IMR-90 (cell line): ENCODE measurements at regions not wholly inside any gene's neighbourhood (a gene's known extent, or its start where the extent isn't known, plus 50 kb on each side); places are given as distances from the start of the nearest gene placed in this dataset.

Experiments
- ATAC-seq: fragments of 200-7000 bp; cut with Tn5 transposase; 2 replicates; pipeline ENCODE4 v1.9.1; 2020; ENCODE audit warnings: low read depth, mild to moderate bottlenecking, moderate library complexity
- BruUV-seq: library from RNA; stranded (reverse); fragments of 400-500 nt; replicated peaks from 2 replicates; lab custom pipeline; 2021; lab: Mats Ljungman, UMichigan
- CTCF ChIA-PET: fragments of 300-600 bp; formaldehyde crosslinking; extraction: SDS; loops from one replicate; lab custom pipeline; 2021; ENCODE audit warnings: antibody characterized with exemption; lab: Yijun Ruan, JAX
- POLR2A ChIA-PET: fragments of 300-600 bp; sonication (Branson Sonifier 250); formaldehyde crosslinking; loops from one replicate; lab custom pipeline; 2022; ENCODE audit warnings: antibody characterized with exemption; ENCODE audit not compliant: unreplicated experiment; lab: Charles Lee
- DNase-seq: peaks from one replicate; pipeline ENCODE4 v3.0.0; 2013
- H2AFZ ChIP-seq: replicated peaks from 2 replicates; pipeline ENCODE3; 2013; ENCODE audit warnings: low read length, mild to moderate bottlenecking; ENCODE audit not compliant: poor library complexity
- H2AK5ac ChIP-seq: 2 replicates; pipeline ENCODE4 v1.6.1; 2013; ENCODE audit warnings: low read depth, low read length, inconsistent platforms
- H2AK9ac ChIP-seq: replicated peaks from 2 replicates; pipeline ENCODE3; 2013; ENCODE audit warnings: mild to moderate bottlenecking, low read depth, low read length, moderate library complexity; ENCODE audit not compliant: poor library complexity
- H2BK120ac ChIP-seq: 2 replicates; pipeline ENCODE4 v1.6.1; 2013; ENCODE audit warnings: low read depth, low read length, inconsistent platforms
- H2BK15ac ChIP-seq: 3 replicates; pipeline ENCODE4 v1.6.1; 2013; ENCODE audit warnings: low read depth, low read length, inconsistent platforms
- H2BK20ac ChIP-seq: 2 replicates; pipeline ENCODE4 v1.6.1; 2013; ENCODE audit warnings: low read depth, mild to moderate bottlenecking, inconsistent platforms, low read length, moderate library complexity
- H2BK5ac ChIP-seq: 2 replicates; pipeline ENCODE4 v1.6.1; 2013; ENCODE audit warnings: mild to moderate bottlenecking, low read depth, low read length, inconsistent platforms; ENCODE audit not compliant: poor library complexity, severe bottlenecking
- H3K14ac ChIP-seq: replicated peaks from 2 replicates; pipeline ENCODE4 v1.6.1; 2013; ENCODE audit warnings: low read depth, low read length, inconsistent platforms
- H3K18ac ChIP-seq: 2 replicates; pipeline ENCODE4 v1.6.1; 2013; ENCODE audit warnings: low read depth, low read length, control low read depth
- H3K23ac ChIP-seq: 2 replicates; pipeline ENCODE4 v1.6.1; 2013; ENCODE audit warnings: low read depth, low read length, inconsistent platforms
- H3K27ac ChIP-seq: 2 replicates; pipeline ENCODE4 v1.5.1; 2013; ENCODE audit warnings: mild to moderate bottlenecking, control low read depth, low read length; ENCODE audit not compliant: insufficient read depth
- H3K27me3 ChIP-seq: 2 replicates; pipeline ENCODE4 v1.6.1; 2013; ENCODE audit warnings: low read length; ENCODE audit not compliant: control insufficient read depth, insufficient read depth
- H3K36me3 ChIP-seq: 2 replicates; pipeline ENCODE4 v1.6.1; 2013; ENCODE audit warnings: low read length, mixed read lengths; ENCODE audit not compliant: control insufficient read depth, insufficient read depth
- H3K4ac ChIP-seq: 2 replicates; pipeline ENCODE4 v1.6.1; 2013; ENCODE audit warnings: low read depth, low read length, inconsistent platforms
- H3K4me1 ChIP-seq: 2 replicates; pipeline ENCODE4 v1.6.1; 2013; ENCODE audit warnings: low read length, mixed read lengths; ENCODE audit not compliant: control insufficient read depth, insufficient read depth
- H3K4me2 ChIP-seq: 2 replicates; pipeline ENCODE4 v1.6.1; 2013; ENCODE audit warnings: low read depth, mild to moderate bottlenecking, control low read depth, low read length, moderate library complexity
- H3K4me3 ChIP-seq: 2 replicates; pipeline ENCODE4 v1.5.1; 2013; ENCODE audit warnings: low read depth, mild to moderate bottlenecking, control low read depth, low read length, moderate library complexity; ENCODE audit not compliant: insufficient read depth
- H3K56ac ChIP-seq: 2 replicates; pipeline ENCODE4 v1.6.1; 2013; ENCODE audit warnings: low read length, inconsistent platforms; ENCODE audit not compliant: insufficient read depth; ENCODE audit errors: extremely low read depth
- H3K79me1 ChIP-seq, 2 experiments: 2 replicates each; pipeline ENCODE4 v1.6.1; 2013; ENCODE audit warnings: low read length in 2 of 2, inconsistent platforms in 1 of 2, low read depth in 1 of 2
- H3K9ac ChIP-seq: 2 replicates; pipeline ENCODE4 v1.6.1; 2013; ENCODE audit warnings: low read depth, low read length, control low read depth
- H3K9me1 ChIP-seq: 2 replicates; pipeline ENCODE4 v1.6.1; 2013; ENCODE audit warnings: low read length, inconsistent platforms; ENCODE audit not compliant: insufficient read depth
- H3K9me3 ChIP-seq: 2 replicates; pipeline ENCODE4 v1.6.1; 2013; ENCODE audit warnings: low read length; ENCODE audit not compliant: control insufficient read depth, insufficient read depth
- H4K20me1 ChIP-seq: 2 replicates; pipeline ENCODE4 v1.6.1; 2013; ENCODE audit warnings: low read length, inconsistent platforms; ENCODE audit not compliant: insufficient read depth
- H4K5ac ChIP-seq: 2 replicates; pipeline ENCODE4 v1.6.1; 2013; ENCODE audit warnings: mild to moderate bottlenecking, low read depth, low read length, control low read depth
- H4K8ac ChIP-seq, 2 experiments: 2 replicates each; pipeline ENCODE4 v1.6.1; 2013; ENCODE audit warnings: low read depth in 2 of 2, low read length in 2 of 2, control low read depth in 1 of 2, inconsistent platforms in 1 of 2
- H4K91ac ChIP-seq: 2 replicates; pipeline ENCODE4 v1.6.1; 2013; ENCODE audit warnings: low read depth, low read length, inconsistent platforms; ENCODE audit not compliant: insufficient read depth
- BHLHE40 ChIP-seq: fragments of 150-350 bp; IDR thresholded peaks from 2 replicates; pipeline ENCODE4 v1.6.1; 2016; ENCODE audit warnings: mild to moderate bottlenecking, low read depth, low read length
- CHD1 ChIP-seq: IDR thresholded peaks from 2 replicates; pipeline ENCODE4 v1.6.1; 2012; ENCODE audit warnings: low read depth, low read length, improper control_type of control experiment
- CTCF ChIP-seq: conservative IDR thresholded peaks from 2 replicates; pipeline ENCODE4 v1.5.1; 2012; ENCODE audit warnings: mild to moderate bottlenecking, low read depth, low read length, improper control_type of control experiment
- FOS ChIP-seq: fragments of 150-350 bp; IDR thresholded peaks from 2 replicates; pipeline ENCODE4 v1.6.1; 2016; ENCODE audit warnings: low read depth, low read length
- MAFK ChIP-seq: IDR thresholded peaks from 2 replicates; pipeline ENCODE4 v1.6.1; 2012; ENCODE audit warnings: low read depth, low read length, improper control_type of control experiment
- MAZ ChIP-seq: IDR thresholded peaks from 2 replicates; pipeline ENCODE4 v1.6.1; 2012; ENCODE audit warnings: low read depth, mild to moderate bottlenecking, low read length, improper control_type of control experiment, moderate library complexity, borderline replicate concordance
- MXI1 ChIP-seq: IDR thresholded peaks from 2 replicates; pipeline ENCODE4 v1.6.1; 2012; ENCODE audit warnings: low read depth, mild to moderate bottlenecking, low read length, moderate library complexity, borderline replicate concordance
- NFE2L2 ChIP-seq: fragments of 150-350 bp; IDR thresholded peaks from 2 replicates; pipeline ENCODE4 v1.6.1; 2016; ENCODE audit warnings: low read depth, mild to moderate bottlenecking, low read length
- POLR2A ChIP-seq: IDR thresholded peaks from 2 replicates; pipeline ENCODE4 v1.6.1; 2012; ENCODE audit warnings: mild to moderate bottlenecking, low read depth, low read length
- RAD21 ChIP-seq: IDR thresholded peaks from 2 replicates; pipeline ENCODE4 v1.6.1; 2012; ENCODE audit warnings: low read length, improper control_type of control experiment
- RFX5 ChIP-seq: IDR thresholded peaks from 2 replicates; pipeline ENCODE4 v1.8.0; 2012; ENCODE audit warnings: low read depth, mild to moderate bottlenecking, low read length, moderate library complexity
- WGBS, 2 experiments: methylation state at CpG; one replicate each; pipeline versions ENCODE4 v1.1.5 to v1.1.7; 2013; ENCODE audit warnings: missing lambda C conversion rate in 2 of 2; ENCODE audit not compliant: insufficient read length in 1 of 2; ENCODE audit errors: extremely low coverage in 2 of 2; 5-methylcytosine and 5-hydroxymethylcytosine counted together
- dilution Hi-C: fragments of 300-500 bp; cut with HindIII; formaldehyde crosslinking; loops from one replicate; pipeline ENCODE4 v1.14.3; 2018; ENCODE audit warnings: low sequenced_read_pairs; ENCODE audit not compliant: unreplicated experiment
- in situ Hi-C: fragments of 300-500 bp; cut with MboI; formaldehyde crosslinking; loops from 3 replicates; pipeline ENCODE4 v1.14.3; 2019; ENCODE audit warnings: low sequenced_read_pairs, inconsistent platforms, mixed read lengths
- intact Hi-C: fragments of 100-400 bp; cut with micrococcal nuclease; formaldehyde crosslinking; loops from 2 replicates; pipeline ENCODE4 v1.10.0; 2022
- TF ChIP-seq, protein P1 (sequence below): fragments of 150-350 bp; IDR thresholded peaks from 2 replicates; pipeline ENCODE4 v1.6.1; 2017; ENCODE audit warnings: mild to moderate bottlenecking, antibody characterized with exemption, low read length, low read depth

DNA sequence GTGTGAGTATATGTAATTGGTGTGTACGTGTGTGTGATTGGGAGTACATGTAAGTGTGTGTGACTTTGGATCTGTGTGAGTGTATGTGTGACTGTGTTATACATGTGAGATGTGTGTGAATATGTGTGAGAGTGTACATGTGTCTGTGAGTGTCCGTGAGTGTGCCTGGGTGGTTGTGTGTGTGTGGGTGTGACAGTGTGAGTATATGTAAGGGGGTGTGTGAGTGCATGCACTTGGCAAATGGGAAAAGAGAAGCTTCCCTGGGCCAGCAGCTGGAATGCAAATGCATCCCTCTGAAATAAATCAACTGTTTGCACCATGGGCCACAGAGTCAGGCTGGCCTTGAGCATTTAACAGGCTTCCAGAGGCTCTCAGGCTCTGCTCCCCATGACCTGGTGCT, 63.6 kb downstream of the MINAR1 start:
- H3K14ac ChIP-seq, result no peak overlapping the region
- WGBS, 2 experiments, result 42 to 100% methylated on average over 1 to 2 of the region's 2 CpGs
- no peak overlapping the region for H2AK9ac ChIP-seq
- H3K36me3 ChIP-seq, result no peaks in the 10 kb centered on the region
- H2BK120ac ChIP-seq, result no peak overlapping the region
- no peaks in the 10 kb centered on the region for H3K79me1 ChIP-seq
- no TSS peak for BruUV-seq
- ChIA-PET CTCF (no interaction called here), POLR2A (no interaction called here)
- H3K27me3 ChIP-seq, result no peaks in the 10 kb centered on the region; the same call in 1 of the 2 replicates
- no peak overlapping the region for H3K9ac ChIP-seq
- H3K4me1 ChIP-seq, result no peaks in the 10 kb centered on the region
- H3K4me3 ChIP-seq, result no peak overlapping the region
- no peak overlapping the region for H3K18ac ChIP-seq
- H4K5ac ChIP-seq, result no peak overlapping the region
- H4K91ac ChIP-seq, result no peak overlapping the region
- H2BK20ac ChIP-seq, result no peak overlapping the region
- H3K9me1 ChIP-seq, result no peaks in the 10 kb centered on the region
- no peak overlapping the region for H3K23ac ChIP-seq
- no peak overlapping the region for H3K56ac ChIP-seq
- TF ChIP-seq CHD1 (no peak), MAFK (no peak), RAD21 (no peak), MAZ (no peak), CTCF (no peak), NFE2L2 (no peak), MXI1 (no peak), FOS (no peak), BHLHE40 (no peak), RFX5 (no peak), POLR2A (no peak)
- TF ChIP-seq, protein P1, sequence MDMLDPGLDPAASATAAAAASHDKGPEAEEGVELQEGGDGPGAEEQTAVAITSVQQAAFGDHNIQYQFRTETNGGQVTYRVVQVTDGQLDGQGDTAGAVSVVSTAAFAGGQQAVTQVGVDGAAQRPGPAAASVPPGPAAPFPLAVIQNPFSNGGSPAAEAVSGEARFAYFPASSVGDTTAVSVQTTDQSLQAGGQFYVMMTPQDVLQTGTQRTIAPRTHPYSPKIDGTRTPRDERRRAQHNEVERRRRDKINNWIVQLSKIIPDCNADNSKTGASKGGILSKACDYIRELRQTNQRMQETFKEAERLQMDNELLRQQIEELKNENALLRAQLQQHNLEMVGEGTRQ, result no peak
- no peak overlapping the region for H2BK5ac ChIP-seq
- H4K8ac ChIP-seq, result no peak overlapping the region
- dilution Hi-C loops, result no loop called here
- H3K27ac ChIP-seq, result no peak overlapping the region
- no peaks in the 10 kb centered on the region for H3K9me3 ChIP-seq
- H3K4me2 ChIP-seq, result no peak overlapping the region
- ATAC-seq (no peak), DNase-seq (no peak)
- no peak overlapping the region for H2BK15ac ChIP-seq
- H2AK5ac ChIP-seq, result no peak overlapping the region
- intact Hi-C loops, result no loop called here
- H3K4ac ChIP-seq, result no peak overlapping the region
- in situ Hi-C loops, result no loop called here
- no peak overlapping the region for H2AFZ ChIP-seq
- no peaks in the 10 kb centered on the region for H4K20me1 ChIP-seq
